Lung (tissue), 11 donors: ENCODE measurements at regions not wholly inside any gene's neighbourhood (a gene's known extent, or its start where the extent isn't known, plus 50 kb on each side); places are given as distances from the start of the nearest gene placed in this dataset.
A peak's percentile ranks its signal among the peaks of the same experiment; 100 is the strongest.

Experiments
- ATAC-seq: fragments of 200-7000 bp; cut with Tn5 transposase; one replicate; pipeline ENCODE4 v1.9.1; 2020; ENCODE audit warnings: moderate number of reproducible peaks; ENCODE audit not compliant: insufficient read depth, low FRiP score
- DNase-seq, 3 donors: peaks; one replicate each; pipeline ENCODE4 v3.0.0-alpha.2; 2013 to 2017
- H3K27ac ChIP-seq, 2 donors: one replicate each; pipeline ENCODE4 v1.5.1; 2013; ENCODE audit warnings: mild to moderate bottlenecking in 2 of 2, moderate library complexity in 2 of 2, control low read depth in 1 of 2, inconsistent platforms in 1 of 2, low read depth in 1 of 2, low read length in 1 of 2
- H3K27me3 ChIP-seq, 3 donors: one replicate each; pipeline ENCODE4 v1.5.1; 2013; ENCODE audit warnings: low read length in 2 of 3; ENCODE audit not compliant: control insufficient read depth in 3 of 3, insufficient read depth in 3 of 3
- H3K36me3 ChIP-seq, 4 donors: one replicate each; pipeline ENCODE4 v1.5.1; 2013; ENCODE audit warnings: low read length in 4 of 4, mild to moderate bottlenecking in 1 of 4, moderate library complexity in 1 of 4; ENCODE audit not compliant: control insufficient read depth in 4 of 4, insufficient read depth in 4 of 4
- H3K4me1 ChIP-seq, 5 donors: one replicate each; pipeline ENCODE4 v1.5.1; 2013; ENCODE audit warnings: low read length in 5 of 5, mild to moderate bottlenecking in 2 of 5, moderate library complexity in 1 of 5; ENCODE audit not compliant: control insufficient read depth in 5 of 5, insufficient read depth in 5 of 5
- H3K4me3 ChIP-seq: one replicate; pipeline ENCODE4 v1.5.1; 2013; ENCODE audit warnings: mild to moderate bottlenecking, control low read depth, moderate library complexity
- H3K9ac ChIP-seq, 2 donors: one replicate each; pipeline ENCODE4 v1.5.1; 2013; ENCODE audit warnings: low read length in 2 of 2, control low read depth in 1 of 2; ENCODE audit not compliant: insufficient read depth in 1 of 2
- H3K9me3 ChIP-seq, 4 donors: one replicate each; pipeline ENCODE4 v1.5.1; 2013; ENCODE audit warnings: low read length in 3 of 4, mild to moderate bottlenecking in 1 of 4, moderate library complexity in 1 of 4; ENCODE audit not compliant: control insufficient read depth in 4 of 4, insufficient read depth in 3 of 4
- WGBS, 2 donors: extraction: QIAGEN DNeasy Blood & Tissue Kit; methylation state at CpG; one replicate each; pipeline ENCODE4 v1.1.7; 2013; 5-methylcytosine and 5-hydroxymethylcytosine counted together
- TF ChIP-seq, protein P1 (sequence below): IDR thresholded peaks from 2 replicates; pipeline ENCODE4 v1.5.1; 2012; ENCODE audit warnings: mild to moderate bottlenecking; ENCODE audit errors: control extremely low read depth, extremely low read depth
- donor health status: control.
- donor health status: control.
- donor health status: Bipolar disorder and iron deficiency.
- donor health status: healthy.
- donor health status: DM: yes; HTN: yes; CAD: no.

DNA sequence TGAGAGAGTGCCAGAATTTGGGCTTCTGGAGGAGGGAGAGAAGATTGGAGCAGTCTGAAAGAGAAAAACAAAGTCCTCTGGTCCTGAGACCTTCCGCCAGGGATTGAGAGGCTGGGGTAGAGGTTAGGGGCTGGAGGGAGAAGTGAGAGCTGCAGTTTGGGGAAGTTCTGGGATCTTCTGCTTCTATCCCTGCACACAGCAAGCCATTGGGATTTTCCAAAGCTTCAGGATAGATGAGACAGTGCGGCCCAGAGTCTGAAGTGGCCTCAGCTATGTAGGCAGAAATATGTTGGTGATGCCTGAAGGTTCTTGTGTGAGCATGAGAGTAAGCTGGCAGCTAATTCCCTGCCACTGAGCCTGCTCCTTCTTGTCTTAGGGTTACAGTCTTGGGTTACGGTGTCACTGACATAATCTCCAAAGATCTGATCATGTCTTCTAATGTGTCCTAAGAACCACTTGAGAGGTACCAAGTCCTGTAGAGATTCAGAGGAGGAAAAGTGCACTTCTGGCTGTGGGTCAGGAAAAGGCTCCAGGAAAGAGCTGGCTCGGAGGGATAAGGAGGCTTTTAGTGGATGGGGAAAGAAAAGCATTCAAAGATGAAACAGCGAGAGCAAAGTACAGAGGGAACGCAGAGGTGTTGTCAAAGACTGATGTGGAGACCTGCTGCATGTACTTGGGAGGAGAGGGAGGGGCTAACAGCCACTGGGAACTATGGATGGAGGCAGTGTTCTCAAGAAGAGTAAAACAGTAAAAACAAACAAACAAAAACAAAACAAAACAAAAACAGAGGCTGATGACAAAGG lies 131.1 kb upstream of the MYLIP start:
- no peak for ATAC-seq
- TF ChIP-seq, protein P1, sequence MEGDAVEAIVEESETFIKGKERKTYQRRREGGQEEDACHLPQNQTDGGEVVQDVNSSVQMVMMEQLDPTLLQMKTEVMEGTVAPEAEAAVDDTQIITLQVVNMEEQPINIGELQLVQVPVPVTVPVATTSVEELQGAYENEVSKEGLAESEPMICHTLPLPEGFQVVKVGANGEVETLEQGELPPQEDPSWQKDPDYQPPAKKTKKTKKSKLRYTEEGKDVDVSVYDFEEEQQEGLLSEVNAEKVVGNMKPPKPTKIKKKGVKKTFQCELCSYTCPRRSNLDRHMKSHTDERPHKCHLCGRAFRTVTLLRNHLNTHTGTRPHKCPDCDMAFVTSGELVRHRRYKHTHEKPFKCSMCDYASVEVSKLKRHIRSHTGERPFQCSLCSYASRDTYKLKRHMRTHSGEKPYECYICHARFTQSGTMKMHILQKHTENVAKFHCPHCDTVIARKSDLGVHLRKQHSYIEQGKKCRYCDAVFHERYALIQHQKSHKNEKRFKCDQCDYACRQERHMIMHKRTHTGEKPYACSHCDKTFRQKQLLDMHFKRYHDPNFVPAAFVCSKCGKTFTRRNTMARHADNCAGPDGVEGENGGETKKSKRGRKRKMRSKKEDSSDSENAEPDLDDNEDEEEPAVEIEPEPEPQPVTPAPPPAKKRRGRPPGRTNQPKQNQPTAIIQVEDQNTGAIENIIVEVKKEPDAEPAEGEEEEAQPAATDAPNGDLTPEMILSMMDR: no peak
- no peaks in the 10 kb centered on the region for H3K9me3 ChIP-seq

GRCh38 chr6:15996030-15996429 lies 132.9 kb upstream of the MYLIP start:
- TF ChIP-seq, protein P1: no peak
- no peaks in the 10 kb centered on the region for H3K36me3 ChIP-seq
- H3K4me1 ChIP-seq: peaks cover 0 to 13% (median 7%) of the 10 kb centered on the region in 5 donors
- no peak overlapping the region for H3K27ac ChIP-seq
- peaks cover 0 to 2% (median 0%) of the 10 kb centered on the region in 3 donors for H3K27me3 ChIP-seq
- no peak overlapping the region for H3K9ac ChIP-seq
- 62 to 67% methylated on average over 2 of the region's 2 CpGs for WGBS, 2 donors
- DNase-seq: no peak
- no peak overlapping the region for H3K4me3 ChIP-seq
- no peak for ATAC-seq
- no peaks in the 10 kb centered on the region for H3K9me3 ChIP-seq

More for the DNA sequence above, 131.1 kb upstream of the MYLIP start:
- Histone ChIP-seq H3K27me3 (peaks cover 0 to 2% (median 0%) of the 10 kb centered on the region in 3 donors), H3K27ac (no peak overlapping the region), H3K4me1 (peaks cover 0 to 13% (median 7%) of the 10 kb centered on the region in 5 donors), H3K9ac (no peak overlapping the region), H3K36me3 (no peaks in the 10 kb centered on the region), H3K4me3 (no peak overlapping the region)
- DNase-seq: peak in 1 of 3 donors; percentile 21
- 52 to 58% methylated on average over 6 of the region's 6 CpGs for WGBS, 2 donors

DNA sequence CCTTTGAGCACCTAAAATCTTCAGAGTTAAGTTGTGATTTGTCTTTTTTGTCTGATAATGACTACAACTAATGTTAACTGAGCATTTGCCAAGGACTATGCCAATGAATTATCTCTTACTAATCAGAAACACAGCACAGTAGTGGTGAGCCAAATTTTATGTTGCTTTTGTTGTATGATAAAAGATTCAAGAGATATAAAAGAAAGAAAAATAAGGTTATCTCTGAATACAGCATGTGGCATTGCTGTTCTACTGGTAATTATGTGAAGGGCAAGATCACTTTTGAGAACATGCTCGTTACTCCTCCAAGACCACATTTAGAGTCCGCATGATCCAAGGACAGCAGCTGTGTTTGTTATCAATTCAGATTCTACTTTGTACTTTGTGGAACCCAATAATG lies 133.4 kb upstream of the MYLIP start:
- Histone ChIP-seq H3K9ac (no peak overlapping the region), H3K9me3 (no peaks in the 10 kb centered on the region), H3K4me3 (no peak overlapping the region), H3K4me1 (peaks cover 0 to 13% (median 7%) of the 10 kb centered on the region in 5 donors), H3K27me3 (peaks cover 0 to 2% (median 0%) of the 10 kb centered on the region in 3 donors), H3K27ac (no peak overlapping the region), H3K36me3 (no peaks in the 10 kb centered on the region)
- no peak for DNase-seq
- 74 to 80% methylated on average over 2 of the region's 2 CpGs for WGBS, 2 donors
- TF ChIP-seq, protein P1: no peak
- no peak for ATAC-seq
